ENCODE measurements at regions not wholly inside any gene's neighbourhood (a gene's known extent, or its start where the extent isn't known, plus 50 kb on each side); places are given as distances from the start of the nearest gene placed in this dataset.
"Not testable (repeated sequence)": the region's sequence is repeated elsewhere in the genome, so short reads cannot be mapped to it uniquely, and the experiment has no call there.

DNA sequence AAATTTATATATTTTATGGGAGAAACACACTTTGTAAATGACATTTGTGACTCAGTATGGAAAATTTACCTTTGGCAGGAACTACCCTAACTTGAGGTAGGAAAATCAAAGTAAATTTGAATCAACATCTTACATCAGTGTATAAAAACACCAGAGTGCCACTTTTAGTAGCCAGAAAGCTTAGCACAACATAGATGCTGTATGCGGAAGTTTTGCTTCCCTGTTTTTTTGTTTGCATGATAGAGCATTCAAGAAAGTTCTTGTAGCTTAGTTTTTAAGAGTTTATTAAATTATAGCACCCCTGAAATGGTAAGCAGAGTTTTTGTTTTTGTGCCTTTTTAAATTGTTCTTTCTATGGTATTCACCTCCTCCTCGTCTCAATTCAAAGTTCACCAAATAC lies 120.8 kb upstream of the RAP2B start:
- no peak overlapping the region for H3K27ac ChIP-seq (ENCODE audit: low read depth in 2 of 2, low read length in 2 of 2)
- H3K27me3 ChIP-seq (ENCODE audit: control insufficient read depth in 2 of 2, insufficient read depth in 2 of 2, low read length in 2 of 2): no peaks in the 10 kb centered on the region
- H3K4me1 ChIP-seq (ENCODE audit: control insufficient read depth in 2 of 2, insufficient read depth in 2 of 2, low read length in 2 of 2): no peaks in the 10 kb centered on the region
- H3K9me3 ChIP-seq (ENCODE audit: control insufficient read depth in 2 of 2, low read length in 2 of 2): no peaks in the 10 kb centered on the region
- H3K9ac ChIP-seq (ENCODE audit: low read depth in 1 of 2, low read length in 2 of 2): no peak overlapping the region
- H3K4me3 ChIP-seq (ENCODE audit: low read length in 2 of 2): no peak overlapping the region
- no peaks in the 10 kb centered on the region for H3K36me3 ChIP-seq (ENCODE audit: control insufficient read depth in 2 of 2, insufficient read depth in 2 of 2, low read length in 2 of 2)

DNA sequence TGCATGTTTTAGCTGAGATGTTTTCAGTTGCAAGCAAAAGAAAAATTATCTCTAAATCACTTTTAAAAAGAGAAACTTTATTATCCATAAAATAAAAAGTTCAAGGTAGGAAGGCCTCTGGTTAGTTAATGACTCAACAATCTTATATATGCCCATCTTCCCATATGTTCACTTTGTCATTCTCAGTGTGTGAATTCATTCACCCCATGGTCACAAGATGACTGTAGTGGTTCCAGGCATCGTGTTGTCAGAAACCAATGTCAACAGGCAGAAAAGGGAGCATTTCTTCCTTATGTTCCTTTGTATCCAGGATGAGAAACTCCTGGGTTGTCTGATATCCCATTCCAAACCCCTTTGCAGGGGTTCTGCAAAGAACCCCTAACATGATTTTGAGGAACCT lies 119.9 kb upstream of the RAP2B start:
- no peaks in the 10 kb centered on the region for H3K36me3 ChIP-seq (ENCODE audit: control insufficient read depth in 2 of 2, insufficient read depth in 2 of 2, low read length in 2 of 2)
- no peaks in the 10 kb centered on the region for H3K4me1 ChIP-seq (ENCODE audit: control insufficient read depth in 2 of 2, insufficient read depth in 2 of 2, low read length in 2 of 2)
- no peak overlapping the region for H3K27ac ChIP-seq (ENCODE audit: low read depth in 2 of 2, low read length in 2 of 2)
- H3K9me3 ChIP-seq (ENCODE audit: control insufficient read depth in 2 of 2, low read length in 2 of 2): no peaks in the 10 kb centered on the region
- H3K9ac ChIP-seq (ENCODE audit: low read depth in 1 of 2, low read length in 2 of 2): no peak overlapping the region
- H3K4me3 ChIP-seq (ENCODE audit: low read length in 2 of 2): no peak overlapping the region
- H3K27me3 ChIP-seq (ENCODE audit: control insufficient read depth in 2 of 2, insufficient read depth in 2 of 2, low read length in 2 of 2): no peaks in the 10 kb centered on the region

DNA sequence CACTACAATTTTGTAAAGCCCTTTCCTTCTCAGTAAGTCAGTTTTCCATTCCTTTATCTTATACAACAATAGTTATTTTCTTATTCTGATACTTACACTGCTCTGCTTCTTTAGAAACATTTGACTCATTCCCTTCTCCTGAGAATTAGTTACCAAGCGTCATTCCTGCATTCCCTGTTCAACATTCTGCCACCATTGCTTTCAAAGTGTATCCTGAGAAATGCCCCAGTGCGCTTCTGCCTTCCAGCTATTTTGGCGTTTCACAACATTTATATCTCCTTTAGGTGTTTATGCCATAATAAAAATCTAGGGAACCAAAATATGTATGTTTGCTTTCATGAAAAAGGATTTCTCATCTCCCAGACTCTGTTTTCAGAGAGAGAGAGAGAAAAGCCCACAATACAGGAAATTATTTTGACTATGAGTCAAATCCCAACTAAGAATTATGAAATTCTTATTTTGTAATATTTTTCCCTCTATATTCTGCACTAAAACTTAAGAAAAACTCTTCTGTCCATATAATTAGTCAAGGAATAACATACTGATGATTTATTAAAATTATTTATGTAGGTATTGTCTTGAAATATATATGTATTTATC lies 118.2 kb upstream of the RAP2B start:
- Histone ChIP-seq H3K9ac (ENCODE audit: low read depth in 1 of 2, low read length in 2 of 2) (no peak overlapping the region), H3K4me3 (ENCODE audit: low read length in 2 of 2) (no peak overlapping the region), H3K27ac (ENCODE audit: low read depth in 2 of 2, low read length in 2 of 2) (no peak overlapping the region), H3K9me3 (ENCODE audit: control insufficient read depth in 2 of 2, low read length in 2 of 2) (no peaks in the 10 kb centered on the region), H3K4me1 (ENCODE audit: control insufficient read depth in 2 of 2, insufficient read depth in 2 of 2, low read length in 2 of 2) (no peaks in the 10 kb centered on the region), H3K27me3 (ENCODE audit: control insufficient read depth in 2 of 2, insufficient read depth in 2 of 2, low read length in 2 of 2) (no peaks in the 10 kb centered on the region), H3K36me3 (ENCODE audit: control insufficient read depth in 2 of 2, insufficient read depth in 2 of 2, low read length in 2 of 2) (no peaks in the 10 kb centered on the region)

DNA sequence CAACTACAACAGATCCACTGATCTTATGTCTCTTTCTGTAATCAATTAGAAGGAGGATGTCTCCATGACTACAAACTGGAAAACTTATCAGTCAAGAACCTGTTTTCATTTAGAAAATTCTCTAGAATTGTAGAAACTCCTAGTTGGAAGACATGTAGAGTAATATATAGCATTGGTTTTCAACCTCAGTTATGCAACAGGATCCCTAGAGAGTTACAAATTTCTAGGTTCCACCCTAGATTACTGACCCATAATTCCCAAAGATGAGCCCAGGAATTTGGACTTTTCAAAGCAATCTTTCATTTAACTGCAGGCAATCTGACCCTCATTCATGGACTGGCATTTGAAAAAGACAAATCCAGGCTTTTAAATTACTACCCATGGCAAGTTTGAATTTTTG lies 116.9 kb upstream of the RAP2B start:
- H3K9me3 ChIP-seq (ENCODE audit: control insufficient read depth in 2 of 2, low read length in 2 of 2): no peaks in the 10 kb centered on the region
- no peak overlapping the region for H3K9ac ChIP-seq (ENCODE audit: low read depth in 1 of 2, low read length in 2 of 2)
- H3K27ac ChIP-seq (ENCODE audit: low read depth in 2 of 2, low read length in 2 of 2): no peak overlapping the region
- H3K4me3 ChIP-seq (ENCODE audit: low read length in 2 of 2): no peak overlapping the region
- no peaks in the 10 kb centered on the region for H3K27me3 ChIP-seq (ENCODE audit: control insufficient read depth in 2 of 2, insufficient read depth in 2 of 2, low read length in 2 of 2)
- H3K36me3 ChIP-seq (ENCODE audit: control insufficient read depth in 2 of 2, insufficient read depth in 2 of 2, low read length in 2 of 2): no peaks in the 10 kb centered on the region
- H3K4me1 ChIP-seq (ENCODE audit: control insufficient read depth in 2 of 2, insufficient read depth in 2 of 2, low read length in 2 of 2): no peaks in the 10 kb centered on the region

DNA sequence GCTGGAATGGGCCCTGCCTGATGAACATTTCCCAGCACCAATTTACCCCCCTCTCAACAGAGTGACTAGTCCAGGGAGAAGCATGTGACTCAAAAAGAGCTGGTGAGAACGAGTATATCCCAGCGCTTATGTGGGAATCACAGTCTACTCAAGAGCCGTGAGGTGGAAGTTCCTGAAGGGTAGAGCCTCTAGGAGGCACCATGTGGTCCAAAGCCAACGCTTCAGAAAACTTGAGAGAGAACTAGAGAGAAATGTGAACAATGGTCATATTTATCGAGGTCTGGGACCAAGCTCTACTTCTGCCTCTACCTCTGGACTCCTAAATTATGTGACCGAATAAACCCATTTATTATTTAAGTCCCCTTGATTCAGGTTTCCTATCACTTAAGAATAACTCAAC lies 111.0 kb upstream of the RAP2B start:
- Histone ChIP-seq H3K4me1 (ENCODE audit: control insufficient read depth in 2 of 2, insufficient read depth in 2 of 2, low read length in 2 of 2) (peaks cover 0 to 10% of the 10 kb centered on the region in 2 donors), H3K27ac (ENCODE audit: low read depth in 2 of 2, low read length in 2 of 2) (peak overlapping the region; percentile 38 to 74), H3K4me3 (ENCODE audit: low read length in 2 of 2) (no peak overlapping the region), H3K9ac (ENCODE audit: low read depth in 1 of 2, low read length in 2 of 2) (no peak overlapping the region), H3K36me3 (ENCODE audit: control insufficient read depth in 2 of 2, insufficient read depth in 2 of 2, low read length in 2 of 2) (no peaks in the 10 kb centered on the region), H3K9me3 (ENCODE audit: control insufficient read depth in 2 of 2, low read length in 2 of 2) (no peaks in the 10 kb centered on the region), H3K27me3 (ENCODE audit: control insufficient read depth in 2 of 2, insufficient read depth in 2 of 2, low read length in 2 of 2) (no peaks in the 10 kb centered on the region)

DNA sequence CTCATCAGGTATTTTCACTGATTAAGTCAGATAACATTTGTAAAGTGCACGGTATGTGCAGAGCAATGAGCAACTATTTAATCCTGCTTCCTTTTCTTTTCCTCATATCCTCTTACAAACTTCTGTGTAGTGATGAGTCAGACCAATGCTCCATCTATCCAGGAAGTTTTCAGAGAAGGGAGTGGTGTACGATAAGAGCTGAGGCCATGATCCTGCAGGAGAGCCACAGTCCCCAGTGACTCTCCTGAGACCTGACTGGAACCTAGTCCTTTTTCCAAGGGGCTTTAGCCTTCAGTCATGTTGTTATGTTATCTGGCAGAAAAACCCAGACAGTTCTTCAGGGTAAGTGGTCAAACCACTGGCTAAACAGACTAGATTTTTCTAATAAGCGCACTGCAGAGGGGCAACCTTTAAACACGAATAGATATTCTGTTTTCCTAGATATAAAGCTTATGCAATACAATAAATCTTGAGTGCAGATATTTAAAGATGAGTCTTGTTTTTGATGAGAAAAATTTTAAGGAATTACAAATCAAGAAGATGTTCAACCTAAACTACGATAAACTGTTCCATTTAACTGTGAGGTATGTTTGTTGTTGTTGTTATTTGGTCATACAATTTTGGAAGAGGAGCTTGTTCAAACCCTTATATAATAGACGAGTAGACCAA lies 110.5 kb upstream of the RAP2B start:
- Histone ChIP-seq H3K4me3 (ENCODE audit: low read length in 2 of 2) (no peak overlapping the region), H3K27ac (ENCODE audit: low read depth in 2 of 2, low read length in 2 of 2) (peak overlapping the region; percentile 43 to 74), H3K9ac (ENCODE audit: low read depth in 1 of 2, low read length in 2 of 2) (no peak overlapping the region), H3K27me3 (ENCODE audit: control insufficient read depth in 2 of 2, insufficient read depth in 2 of 2, low read length in 2 of 2) (no peaks in the 10 kb centered on the region), H3K36me3 (ENCODE audit: control insufficient read depth in 2 of 2, insufficient read depth in 2 of 2, low read length in 2 of 2) (no peaks in the 10 kb centered on the region), H3K9me3 (ENCODE audit: control insufficient read depth in 2 of 2, low read length in 2 of 2) (no peaks in the 10 kb centered on the region), H3K4me1 (ENCODE audit: control insufficient read depth in 2 of 2, insufficient read depth in 2 of 2, low read length in 2 of 2) (peaks cover 0 to 10% of the 10 kb centered on the region in 2 donors)

GRCh38 chr3:153052096-153052460 lies 109.9 kb upstream of the RAP2B start:
- peaks cover 0 to 10% of the 10 kb centered on the region in 2 donors for H3K4me1 ChIP-seq (ENCODE audit: control insufficient read depth in 2 of 2, insufficient read depth in 2 of 2, low read length in 2 of 2)
- H3K27ac ChIP-seq (ENCODE audit: low read depth in 2 of 2, low read length in 2 of 2): peak overlapping the region; percentile 43 to 74
- no peak overlapping the region for H3K9ac ChIP-seq (ENCODE audit: low read depth in 1 of 2, low read length in 2 of 2)
- H3K27me3 ChIP-seq (ENCODE audit: control insufficient read depth in 2 of 2, insufficient read depth in 2 of 2, low read length in 2 of 2): no peaks in the 10 kb centered on the region
- H3K4me3 ChIP-seq (ENCODE audit: low read length in 2 of 2): no peak overlapping the region
- H3K36me3 ChIP-seq (ENCODE audit: control insufficient read depth in 2 of 2, insufficient read depth in 2 of 2, low read length in 2 of 2): no peaks in the 10 kb centered on the region
- no peaks in the 10 kb centered on the region for H3K9me3 ChIP-seq (ENCODE audit: control insufficient read depth in 2 of 2, low read length in 2 of 2)

DNA sequence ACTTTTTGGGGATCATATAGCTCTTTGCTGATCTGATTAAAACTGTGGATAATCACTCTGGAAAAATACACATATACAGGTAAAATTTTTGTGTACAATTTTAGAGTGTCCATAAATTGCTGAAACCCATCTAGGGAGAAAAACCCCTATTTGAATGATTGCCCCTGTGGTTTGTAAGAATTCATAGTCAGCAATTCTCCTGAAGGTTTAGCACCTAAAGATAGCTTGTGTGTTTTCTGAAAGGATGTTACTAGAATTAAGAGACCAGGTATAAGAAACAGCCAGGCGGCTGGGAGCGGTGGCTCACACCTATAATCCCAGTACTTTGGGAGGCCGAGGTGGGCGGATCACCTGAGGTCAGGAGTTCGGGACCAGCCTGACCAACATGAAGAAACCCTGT lies 106.8 kb upstream of the RAP2B start:
- Histone ChIP-seq H3K27me3 (ENCODE audit: control insufficient read depth in 2 of 2, insufficient read depth in 2 of 2, low read length in 2 of 2) (no peaks in the 10 kb centered on the region), H3K36me3 (ENCODE audit: control insufficient read depth in 2 of 2, insufficient read depth in 2 of 2, low read length in 2 of 2) (no peaks in the 10 kb centered on the region)

GRCh38 chr3:153055779-153056178 lies 106.2 kb upstream of the RAP2B start:
- H3K4me3 ChIP-seq (ENCODE audit: low read length in 2 of 2): no peak overlapping the region
- no peaks in the 10 kb centered on the region for H3K36me3 ChIP-seq (ENCODE audit: control insufficient read depth in 2 of 2, insufficient read depth in 2 of 2, low read length in 2 of 2)
- no peaks in the 10 kb centered on the region for H3K27me3 ChIP-seq (ENCODE audit: control insufficient read depth in 2 of 2, insufficient read depth in 2 of 2, low read length in 2 of 2)
- no peaks in the 10 kb centered on the region for H3K9me3 ChIP-seq (ENCODE audit: control insufficient read depth in 2 of 2, low read length in 2 of 2)
- no peak overlapping the region for H3K9ac ChIP-seq (ENCODE audit: low read depth in 1 of 2, low read length in 2 of 2)
- H3K4me1 ChIP-seq (ENCODE audit: control insufficient read depth in 2 of 2, insufficient read depth in 2 of 2, low read length in 2 of 2): peaks cover 0 to 15% of the 10 kb centered on the region in 2 donors
- H3K27ac ChIP-seq (ENCODE audit: low read depth in 2 of 2, low read length in 2 of 2): no peak overlapping the region

More for the DNA sequence above, 106.8 kb upstream of the RAP2B start:
- no peak overlapping the region for H3K4me3 ChIP-seq (ENCODE audit: low read length in 2 of 2)
- no peak overlapping the region for H3K27ac ChIP-seq (ENCODE audit: low read depth in 2 of 2, low read length in 2 of 2)
- H3K9me3 ChIP-seq (ENCODE audit: control insufficient read depth in 2 of 2, low read length in 2 of 2): no peaks in the 10 kb centered on the region
- peaks cover 0 to 15% of the 10 kb centered on the region in 2 donors for H3K4me1 ChIP-seq (ENCODE audit: control insufficient read depth in 2 of 2, insufficient read depth in 2 of 2, low read length in 2 of 2)
- no peak overlapping the region for H3K9ac ChIP-seq (ENCODE audit: low read depth in 1 of 2, low read length in 2 of 2)

DNA sequence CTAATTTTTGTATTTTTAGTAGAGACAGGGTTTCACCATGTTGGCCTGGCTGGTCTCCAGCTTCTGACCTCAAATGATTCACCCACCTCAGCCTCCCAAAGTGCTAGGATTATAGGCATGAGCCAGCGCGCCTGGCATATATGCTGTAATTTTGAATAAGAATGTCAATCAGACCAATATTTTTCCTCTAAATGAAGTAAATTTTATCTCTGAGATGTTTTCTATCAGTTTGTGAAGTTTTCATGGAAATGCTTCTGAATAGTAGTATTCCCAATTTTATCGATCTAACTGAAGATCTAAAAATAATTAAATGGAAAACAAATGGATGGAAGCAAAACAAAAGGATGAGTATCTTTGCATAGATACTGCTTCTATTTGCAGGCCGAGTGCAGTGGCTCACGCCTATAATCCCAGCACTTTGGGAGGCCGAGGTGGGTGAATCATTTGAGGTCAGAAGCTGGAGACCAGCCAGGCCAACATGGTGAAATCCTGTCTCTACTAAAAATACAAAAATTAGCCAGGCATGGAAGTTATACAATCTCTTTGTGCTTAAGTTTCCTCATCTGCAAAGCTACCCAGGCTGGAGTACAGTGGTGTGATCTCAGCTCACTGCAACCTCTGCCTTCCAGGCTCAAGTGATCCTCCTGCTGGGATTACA lies 103.9 kb upstream of the RAP2B start:
- H3K36me3 ChIP-seq (ENCODE audit: control insufficient read depth in 2 of 2, insufficient read depth in 2 of 2, low read length in 2 of 2): not testable (repeated sequence)

More for the DNA sequence above, 103.9 kb upstream of the RAP2B start:
- H3K9me3 ChIP-seq (ENCODE audit: control insufficient read depth in 2 of 2, low read length in 2 of 2); H3K4me1 ChIP-seq (ENCODE audit: control insufficient read depth in 2 of 2, insufficient read depth in 2 of 2, low read length in 2 of 2); H3K9ac ChIP-seq (ENCODE audit: low read depth in 1 of 2, low read length in 2 of 2); H3K27ac ChIP-seq (ENCODE audit: low read depth in 2 of 2, low read length in 2 of 2); H3K27me3 ChIP-seq (ENCODE audit: control insufficient read depth in 2 of 2, insufficient read depth in 2 of 2, low read length in 2 of 2); H3K4me3 ChIP-seq (ENCODE audit: low read length in 2 of 2): not testable (repeated sequence)

Data from mucosa of rectum (tissue), 2 donors.